ENCODE measurements at regions not wholly inside any gene's neighbourhood (a gene's known extent, or its start where the extent isn't known, plus 50 kb on each side); places are given as distances from the start of the nearest gene placed in this dataset.

GRCh38 chr2:48209214-48209885 is 105.1 kb upstream of the FOXN2 start:
- no peak for TF ChIP-seq EZH2 (IDR thresholded peaks at IDR 0.05)
- no peak for TF ChIP-seq POLR2AphosphoS5 (IDR thresholded peaks at IDR 0.05; ENCODE audit: borderline replicate concordance, low read depth, low read length)
- no peak for TF ChIP-seq FOXP2 (optimal IDR thresholded peaks at IDR 0.05; ENCODE audit: control extremely low read depth, extremely low read length, insufficient read depth)

Data from SK-N-MC (cell line).